Hepatocyte (in vitro differentiated cells): ENCODE measurements at regions not wholly inside any gene's neighbourhood (a gene's known extent, or its start where the extent isn't known, plus 50 kb on each side); places are given as distances from the start of the nearest gene placed in this dataset.

ENCODE experiments used
- DNase-seq: peaks from one replicate; pipeline ENCODE4 v3.0.0-alpha.2; 2016; ENCODE audit warnings: low spot score
- H2AFZ ChIP-seq: fragments of 200-600 bp; sonication (generic); 2 replicates; pipeline ENCODE4 v1.6.0; 2016; ENCODE audit warnings: antibody characterized with exemption, mild to moderate bottlenecking
- H3K27ac ChIP-seq: fragments of 200-600 bp; sonication (generic); 2 replicates; pipeline ENCODE4 v1.5.1; 2016; ENCODE audit warnings: mild to moderate bottlenecking
- H3K27me3 ChIP-seq: fragments of 200-600 bp; sonication (generic); 2 replicates; pipeline ENCODE4 v1.6.1; 2016
- H3K36me3 ChIP-seq: fragments of 200-600 bp; sonication (generic); replicated peaks from 2 replicates; pipeline ENCODE4 v1.5.1; 2016; ENCODE audit warnings: low read depth; ENCODE audit not compliant: insufficient read depth
- H3K4me1 ChIP-seq: fragments of 200-600 bp; sonication (generic); 2 replicates; pipeline ENCODE4 v1.5.1; 2016; ENCODE audit warnings: mild to moderate bottlenecking, moderate library complexity; ENCODE audit not compliant: insufficient read depth
- H3K4me2 ChIP-seq: fragments of 200-600 bp; sonication (generic); 2 replicates; pipeline ENCODE4 v1.6.0; 2016
- H3K4me3 ChIP-seq: fragments of 200-600 bp; sonication (generic); 2 replicates; pipeline ENCODE4 v1.5.1; 2016; ENCODE audit warnings: mild to moderate bottlenecking
- H3K79me2 ChIP-seq: fragments of 200-600 bp; sonication (generic); 2 replicates; pipeline ENCODE4 v1.6.0; 2017; ENCODE audit warnings: mild to moderate bottlenecking
- H3K9me2 ChIP-seq: fragments of 200-600 bp; sonication (generic); replicated peaks from 2 replicates; pipeline ENCODE4 v1.6.0; 2017; ENCODE audit warnings: mild to moderate bottlenecking; ENCODE audit not compliant: insufficient read depth
- H3K9me3 ChIP-seq: fragments of 200-600 bp; sonication (generic); 2 replicates; pipeline ENCODE4 v1.5.1; 2016; ENCODE audit warnings: low read depth, mild to moderate bottlenecking
- H4K20me1 ChIP-seq: fragments of 200-600 bp; sonication (generic); 2 replicates; pipeline ENCODE4 v1.6.0; 2016; ENCODE audit warnings: mild to moderate bottlenecking; ENCODE audit not compliant: insufficient read depth, poor library complexity, severe bottlenecking
- CTCF ChIP-seq: fragments of 200-600 bp; sonication (generic); IDR thresholded peaks from 2 replicates; pipeline ENCODE4 v1.5.1; 2016; ENCODE audit warnings: antibody characterized with exemption, mild to moderate bottlenecking; ENCODE audit not compliant: poor library complexity
- EZH2 ChIP-seq: fragments of 200-600 bp; sonication (generic); IDR thresholded peaks from 2 replicates; pipeline ENCODE4 v1.6.1; 2016; ENCODE audit warnings: antibody characterized with exemption, mild to moderate bottlenecking, borderline replicate concordance
- EZH2phosphoT487 ChIP-seq: fragments of 200-600 bp; sonication (generic); IDR thresholded peaks from one replicate; pipeline ENCODE4 v1.6.1; 2018; ENCODE audit warnings: antibody characterized with exemption, mild to moderate bottlenecking, low read depth, moderate library complexity; ENCODE audit not compliant: unreplicated experiment, severe bottlenecking
- WGBS: methylation state at CpG from one replicate; pipeline ENCODE4 v1.1.6; 2016; ENCODE audit warnings: low lambda C conversion rate; ENCODE audit errors: missing lambda C conversion rate; 5-methylcytosine and 5-hydroxymethylcytosine counted together

DNA sequence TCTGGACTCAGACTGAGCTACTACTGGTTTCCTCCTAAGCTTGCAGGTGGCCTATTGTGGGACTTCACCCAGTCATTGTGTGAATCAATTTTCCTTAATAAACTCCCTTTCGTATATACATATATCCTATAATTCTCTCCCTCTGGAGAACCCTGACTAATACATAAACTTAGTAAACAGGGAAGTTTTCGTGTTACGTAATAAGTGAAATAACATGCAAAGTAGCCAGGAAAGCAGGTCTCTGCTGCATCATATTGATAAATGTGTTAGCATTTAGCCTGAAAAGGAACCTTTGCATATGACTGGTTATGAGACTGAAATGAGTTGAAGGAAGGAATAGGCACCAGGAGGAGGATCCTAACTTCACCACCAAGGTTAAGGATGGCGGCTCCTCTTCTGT lies 527.2 kb upstream of the FAM98A start:
- H3K27ac ChIP-seq, result no peak overlapping the region
- DNase-seq, result no peak
- no peaks in the 10 kb centered on the region for H3K79me2 ChIP-seq
- WGBS, result 90% methylated on average over 4 of the region's 4 CpGs
- no peaks in the 10 kb centered on the region for H3K27me3 ChIP-seq
- peaks cover 3% of the 10 kb centered on the region for H3K4me1 ChIP-seq
- H3K9me3 ChIP-seq, result no peaks in the 10 kb centered on the region
- H4K20me1 ChIP-seq, result no peaks in the 10 kb centered on the region
- no peak overlapping the region for H3K4me2 ChIP-seq
- no peak overlapping the region for H3K4me3 ChIP-seq
- TF ChIP-seq CTCF, result no peak
- TF ChIP-seq EZH2phosphoT487, result no peak
- TF ChIP-seq EZH2, result no peak
- no peak overlapping the region for H2AFZ ChIP-seq
- no peaks in the 10 kb centered on the region for H3K36me3 ChIP-seq
- H3K9me2 ChIP-seq, result no peaks in the 10 kb centered on the region

DNA sequence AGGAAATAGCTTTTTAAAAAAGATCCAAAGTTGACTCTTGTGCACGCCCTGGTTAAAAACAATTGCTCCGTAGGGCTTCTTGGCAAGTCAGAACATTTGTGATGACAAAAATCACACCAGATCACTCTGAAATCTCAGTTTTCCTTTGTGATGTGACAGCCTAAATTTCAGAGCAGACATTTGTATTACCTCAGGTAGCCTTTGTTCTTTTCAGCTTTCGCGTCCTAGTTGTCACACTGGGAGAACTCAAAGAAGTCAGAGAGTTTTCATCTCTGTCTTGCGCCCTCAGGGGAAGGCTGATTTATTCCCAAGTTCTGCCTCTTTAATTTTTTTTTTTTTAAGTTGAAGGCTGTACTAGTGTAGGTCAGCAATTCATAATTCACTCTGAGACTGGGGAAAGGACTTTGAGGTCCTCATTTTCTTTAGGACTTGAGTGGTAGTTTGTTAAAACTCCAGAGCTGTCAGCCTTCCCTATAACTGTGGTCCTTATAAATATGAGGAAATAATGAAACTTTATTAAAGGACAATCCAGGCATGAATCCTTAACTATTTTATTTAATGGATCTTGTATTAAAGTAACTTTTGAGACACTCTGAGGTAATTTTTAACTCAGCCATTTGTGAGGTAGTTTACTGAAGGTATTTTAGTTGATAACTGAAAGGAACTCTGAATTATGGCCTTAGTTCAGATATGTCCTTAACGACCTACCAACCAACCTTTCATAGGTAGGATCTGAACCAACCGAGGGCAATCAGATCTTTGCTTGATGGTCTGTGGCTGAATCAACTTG lies 525.1 kb upstream of the FAM98A start:
- Histone ChIP-seq H3K27ac (no peak overlapping the region), H3K9me2 (no peaks in the 10 kb centered on the region), H4K20me1 (no peaks in the 10 kb centered on the region), H3K27me3 (no peaks in the 10 kb centered on the region), H3K79me2 (no peaks in the 10 kb centered on the region), H3K36me3 (no peaks in the 10 kb centered on the region), H2AFZ (no peak overlapping the region), H3K9me3 (no peaks in the 10 kb centered on the region), H3K4me3 (no peak overlapping the region), H3K4me2 (no peak overlapping the region), H3K4me1 (peaks cover 3% of the 10 kb centered on the region)
- WGBS, result 66% methylated on average over 7 of the region's 7 CpGs
- TF ChIP-seq CTCF (no peak), EZH2 (no peak), EZH2phosphoT487 (no peak)
- no peak for DNase-seq

- no peaks in the 10 kb centered on the region for H4K20me1 ChIP-seq
- H3K79me2 ChIP-seq, result no peaks in the 10 kb centered on the region
- WGBS, result 86% methylated on average over 3 of the region's 3 CpGs
- no peaks in the 10 kb centered on the region for H3K36me3 ChIP-seq
- no peak overlapping the region for H3K27ac ChIP-seq
- H3K27me3 ChIP-seq, result no peaks in the 10 kb centered on the region
- H3K9me3 ChIP-seq, result no peaks in the 10 kb centered on the region
- H3K4me2 ChIP-seq, result no peak overlapping the region
- DNase-seq, result no peak
- H3K4me1 ChIP-seq, result peaks cover 3% of the 10 kb centered on the region
- H2AFZ ChIP-seq, result no peak overlapping the region
- H3K9me2 ChIP-seq, result no peaks in the 10 kb centered on the region
- no peak overlapping the region for H3K4me3 ChIP-seq
- TF ChIP-seq EZH2 (no peak), CTCF (no peak), EZH2phosphoT487 (no peak)
Observed at GRCh38 chr2:34121076-34121475, 522.0 kb upstream of the FAM98A start.
